ENCODE measurements at regions not wholly inside any gene's neighbourhood (a gene's known extent, or its start where the extent isn't known, plus 50 kb on each side); places are given as distances from the start of the nearest gene placed in this dataset.
"Not testable (repeated sequence)": the region's sequence is repeated elsewhere in the genome, so short reads cannot be mapped to it uniquely, and the experiment has no call there.

DNA sequence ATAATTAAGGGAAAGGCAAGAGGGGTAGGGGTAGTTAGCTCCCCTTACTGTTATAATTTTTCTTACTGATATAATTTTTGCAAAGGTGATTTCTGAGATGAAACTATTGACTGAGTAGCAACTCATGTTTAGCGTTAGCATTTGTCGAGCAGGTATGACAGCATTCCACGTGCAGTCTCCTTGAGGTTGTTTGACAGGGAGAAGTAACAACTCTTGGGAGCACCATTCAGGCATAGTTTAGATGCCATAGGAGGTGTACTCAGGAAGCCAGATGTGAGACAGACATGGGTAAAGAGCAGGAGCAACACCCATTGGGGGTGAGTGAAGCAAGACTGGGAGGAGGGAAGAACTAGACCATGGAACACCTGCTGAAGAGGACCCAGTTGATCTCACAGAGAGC lies 96.6 kb upstream of the KLF6 start:
- no peak for DNase-seq

DNA sequence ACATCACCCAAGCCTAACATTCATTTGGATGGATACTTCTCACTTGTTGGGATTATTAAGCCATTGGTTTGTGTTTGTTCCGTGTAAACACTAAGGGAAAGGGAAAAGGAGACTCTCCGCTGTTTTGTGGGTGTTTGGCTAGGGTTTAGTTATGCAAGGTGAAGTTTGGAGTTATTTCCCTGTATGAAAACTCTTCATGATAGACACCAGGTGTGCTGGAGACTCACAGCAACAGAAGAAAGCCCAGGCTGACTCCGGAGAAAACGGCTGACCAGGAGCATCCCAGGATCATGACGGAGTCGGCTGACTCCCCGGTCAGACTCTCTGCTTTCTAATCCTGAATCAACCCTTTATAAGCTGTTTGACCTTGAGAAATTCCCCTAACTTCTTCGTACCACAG lies 94.1 kb upstream of the KLF6 start:
- DNase-seq: no peak

DNA sequence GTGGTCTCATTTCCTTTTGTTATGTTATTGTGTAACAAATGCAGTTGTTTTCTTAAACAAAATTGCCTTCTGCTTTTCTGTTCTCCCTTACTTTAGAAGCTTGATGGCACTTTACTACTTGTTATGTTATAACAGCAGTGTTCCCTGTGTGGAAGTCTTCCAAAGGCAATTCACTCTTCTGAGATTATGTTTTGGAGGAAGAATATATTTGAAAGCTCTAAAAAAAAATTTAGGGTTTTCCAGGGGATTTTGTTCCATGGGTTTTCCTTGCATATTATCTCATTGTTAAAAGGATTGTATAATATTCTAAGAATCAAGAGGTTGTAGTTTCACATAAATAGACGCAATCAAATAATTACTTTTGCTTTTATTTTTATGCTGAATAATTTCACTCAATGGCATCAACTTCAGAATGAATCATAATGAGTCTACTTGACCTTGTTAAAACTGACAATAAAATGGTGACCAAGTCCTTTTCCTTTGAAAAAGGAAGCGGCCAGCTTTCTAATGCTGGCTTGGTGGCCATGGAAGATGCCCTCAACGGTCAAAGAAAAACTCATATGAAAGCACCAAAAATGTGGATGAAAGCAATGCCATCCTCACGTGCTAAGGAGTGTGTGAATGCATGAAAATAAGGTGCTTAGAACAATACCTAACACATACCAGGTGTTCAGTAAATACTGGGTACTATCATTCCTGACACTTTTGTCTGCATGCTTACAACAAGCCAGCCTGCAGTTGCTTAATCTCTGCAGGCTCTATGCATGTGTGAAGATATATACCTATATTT lies 92.4 kb upstream of the KLF6 start:
- DNase-seq: no peak

DNA sequence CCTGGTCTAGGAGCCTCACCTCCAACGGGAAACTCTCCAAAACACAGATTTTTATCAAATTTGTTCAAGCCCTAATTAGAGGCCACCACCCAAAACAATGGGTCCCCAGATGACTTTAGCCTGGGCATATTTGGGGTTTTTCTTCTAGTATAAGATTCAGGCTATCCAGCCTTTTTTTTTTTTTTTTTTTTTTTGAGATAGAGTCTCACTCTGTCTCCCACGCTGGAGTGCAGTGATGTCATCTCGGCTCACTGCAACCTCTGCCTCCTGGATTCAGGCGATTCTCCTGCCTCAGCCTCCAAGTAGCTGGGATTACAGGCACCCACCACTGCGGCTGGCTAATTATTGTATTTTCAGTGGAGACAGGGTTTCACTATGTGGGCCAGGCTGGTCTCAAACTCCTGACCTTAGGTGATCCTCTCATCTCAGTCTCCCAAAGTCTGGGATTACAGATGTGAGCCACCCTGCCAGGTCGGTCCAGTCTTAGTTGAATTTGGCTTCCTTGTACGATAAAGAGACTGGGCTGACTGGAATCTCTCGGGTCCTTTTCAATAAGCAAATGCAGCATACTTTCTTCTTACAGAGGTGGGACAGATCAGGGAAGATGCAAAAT lies 91.4 kb upstream of the KLF6 start:
- no peak for DNase-seq

DNA sequence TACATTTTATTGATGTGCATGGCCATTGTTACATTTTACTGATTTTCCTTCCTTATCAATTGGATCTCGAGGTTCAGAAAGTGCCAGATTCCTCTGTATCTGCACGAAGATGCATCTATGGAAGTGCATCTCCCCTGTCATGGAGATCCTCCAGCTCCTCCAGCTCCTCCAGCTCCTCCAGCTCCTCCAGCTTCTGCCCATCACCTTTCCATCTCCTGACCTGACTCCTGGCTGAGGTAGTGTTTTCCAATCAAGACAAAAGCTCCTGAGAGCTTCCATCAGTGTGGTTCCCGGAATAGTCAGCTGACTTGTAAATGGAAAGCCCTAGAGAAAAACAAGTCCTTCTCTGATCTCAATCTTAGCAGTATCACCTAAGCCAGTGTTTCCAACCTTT lies 90.8 kb upstream of the KLF6 start:
- no peak for DNase-seq

GRCh38 chr10:3874990-3875841 lies 90.2 kb upstream of the KLF6 start:
- DNase-seq: no peak

- DNase-seq: not testable (repeated sequence)
Measured at GRCh38 chr10:3874610-3874989, 89.6 kb upstream of the KLF6 start.

DNA sequence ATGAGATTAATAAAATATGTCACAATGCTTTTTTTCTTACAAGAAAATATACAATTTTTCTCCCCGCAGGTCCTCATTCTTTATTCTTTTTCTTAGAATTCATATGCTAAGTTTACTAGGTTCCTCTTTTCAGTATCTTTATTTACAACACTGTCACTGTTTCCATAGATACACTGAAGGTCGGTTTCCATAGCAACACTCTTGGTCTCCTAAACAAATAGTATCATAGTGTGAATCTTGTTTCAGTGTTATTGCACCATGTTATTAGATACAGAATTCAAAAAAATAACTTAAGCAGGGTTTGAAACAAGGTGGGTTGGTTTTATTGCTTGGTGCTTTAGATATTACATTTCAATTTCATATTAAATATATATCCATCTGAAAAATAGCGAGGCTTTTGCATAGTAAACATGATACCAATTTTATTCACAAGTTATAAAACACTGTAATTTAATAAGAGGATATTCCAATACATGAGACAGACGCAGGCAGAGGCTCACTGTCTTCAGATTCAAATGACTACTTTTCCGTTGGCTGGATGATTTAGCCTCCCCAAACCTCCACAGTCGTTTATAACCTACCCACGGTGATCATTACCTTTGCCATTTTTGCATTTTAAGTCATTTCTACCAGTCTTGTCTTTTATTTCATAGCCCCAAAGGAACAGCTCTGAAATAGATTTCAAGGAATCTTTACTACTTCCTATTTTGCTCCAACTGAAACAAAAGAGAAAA lies 88.9 kb upstream of the KLF6 start:
- no peak for DNase-seq

- DNase-seq: no peak
Measured at GRCh38 chr10:3872712-3873329, 87.8 kb upstream of the KLF6 start.

DNA sequence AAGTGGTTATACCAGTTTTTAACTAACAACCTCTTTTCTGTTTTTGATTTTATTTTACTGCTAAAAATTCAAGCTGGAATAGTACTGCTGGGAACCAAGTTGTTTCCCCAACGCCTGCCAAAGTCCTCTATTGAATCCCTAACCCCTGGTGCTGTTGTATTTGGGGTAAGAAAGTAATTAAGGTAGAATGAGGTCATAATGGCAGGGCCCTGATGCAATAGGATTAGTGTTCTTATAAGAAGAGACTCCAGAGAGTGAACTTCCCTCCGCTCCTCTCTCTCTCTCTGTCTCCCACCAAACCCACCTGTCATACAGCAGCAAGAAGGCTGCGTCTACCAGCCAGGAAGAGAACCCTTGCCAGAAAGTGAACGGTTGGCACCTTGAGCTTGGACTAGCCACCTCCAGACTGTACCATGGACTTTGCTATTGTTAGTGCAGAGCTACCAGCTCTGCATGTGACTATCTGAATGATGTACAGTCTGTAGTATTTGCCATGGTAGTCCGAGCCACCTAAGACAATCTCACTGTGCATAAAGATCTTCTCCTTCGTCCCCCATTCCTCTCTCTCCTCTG lies 86.5 kb upstream of the KLF6 start:
- DNase-seq: no peak

DNA sequence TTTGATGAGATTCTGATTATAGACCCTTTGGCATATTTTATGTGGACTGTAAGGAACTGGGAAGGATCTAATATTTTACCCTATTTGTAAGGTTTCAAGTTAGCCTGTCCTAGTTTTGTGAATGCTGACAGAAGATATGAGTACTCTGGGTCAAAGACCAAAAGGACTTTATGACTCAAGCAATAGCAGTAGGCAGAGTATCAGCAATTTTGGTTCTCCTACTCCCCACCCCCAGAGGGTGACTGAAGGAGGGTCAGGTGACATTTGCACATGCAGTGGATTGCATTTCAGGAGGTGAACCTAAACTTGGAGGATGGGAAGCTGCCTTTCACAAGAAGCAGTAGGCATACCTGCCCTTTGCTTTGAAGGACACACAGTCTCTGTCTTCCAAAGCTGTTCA lies 84.0 kb upstream of the KLF6 start:
- no peak for DNase-seq

DNA sequence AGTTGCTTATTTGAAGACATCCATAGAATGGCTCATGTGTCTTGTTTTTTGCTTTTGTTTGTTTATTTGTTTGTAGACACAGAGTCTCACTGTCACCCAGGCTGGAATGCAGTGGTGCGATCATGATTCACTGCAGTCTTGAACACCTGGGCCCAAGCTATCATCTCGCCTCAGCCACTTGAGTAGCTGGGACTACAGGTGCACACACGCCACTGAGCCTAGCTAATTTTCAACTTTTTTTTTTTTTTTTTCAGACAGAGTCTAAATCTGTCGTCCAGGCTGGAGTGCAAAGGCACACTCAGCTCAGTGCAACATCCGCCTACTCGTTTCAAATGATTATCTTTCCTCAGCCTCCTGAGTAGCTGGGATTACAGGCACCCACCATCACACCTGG lies 83.3 kb upstream of the KLF6 start:
- DNase-seq: no peak

DNA sequence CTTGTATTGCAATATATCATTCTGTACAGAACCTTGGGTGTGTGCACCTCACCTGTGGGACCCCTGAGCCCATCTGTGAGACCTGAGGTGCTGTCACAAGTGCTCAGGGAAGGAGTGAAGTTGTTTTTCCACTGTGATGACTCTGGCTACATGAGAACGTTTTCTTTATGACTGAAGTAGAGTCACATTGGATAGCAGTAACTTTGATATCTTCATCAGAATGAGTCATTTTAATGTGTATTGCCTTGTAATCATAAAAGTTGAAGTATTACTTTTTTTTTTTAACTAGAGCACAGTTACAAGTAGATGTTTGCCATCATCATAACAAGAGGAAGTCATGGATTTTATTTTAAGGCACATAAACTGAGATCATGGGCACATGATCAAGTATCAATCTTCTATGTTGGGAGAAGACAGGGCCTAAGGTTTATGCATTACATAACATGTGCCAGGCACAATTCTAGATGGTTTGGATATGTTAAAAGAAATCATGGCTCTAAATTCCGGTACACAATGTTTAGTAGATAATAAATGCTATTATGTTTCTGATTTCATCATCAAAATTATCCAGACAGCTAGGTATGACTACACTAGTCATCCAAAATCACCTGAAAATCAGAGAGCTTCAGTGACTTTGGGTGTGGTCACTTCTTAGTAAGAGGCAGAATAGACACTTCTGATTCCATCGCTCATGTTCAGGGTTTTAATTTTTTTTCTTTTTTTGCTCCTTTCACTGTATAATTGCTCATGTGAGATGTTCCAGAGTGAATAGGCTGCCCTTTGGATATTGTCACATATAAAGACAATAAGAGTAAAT lies 82.7 kb upstream of the KLF6 start:
- no peak for DNase-seq

DNA sequence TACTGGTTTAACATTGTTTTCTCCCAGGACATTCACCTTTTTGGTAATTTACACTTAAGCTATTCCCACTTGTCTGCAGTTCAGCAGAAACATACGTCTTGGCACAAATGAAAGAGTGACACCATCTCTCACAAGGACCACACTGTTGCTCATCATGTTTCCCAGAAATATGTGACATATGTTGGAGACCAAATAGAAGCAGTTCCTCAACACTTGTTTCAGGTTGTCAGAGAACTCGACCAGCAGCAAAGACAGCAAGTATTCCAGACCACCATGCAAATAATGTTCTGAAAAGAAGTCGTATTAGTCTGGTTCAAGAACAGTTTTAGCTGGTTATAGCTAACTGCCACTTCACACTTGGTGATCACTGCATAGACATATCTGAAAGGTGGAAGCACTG lies 81.3 kb upstream of the KLF6 start:
- no peak for DNase-seq

GRCh38 chr10:3865565-3865964 lies 80.6 kb upstream of the KLF6 start:
- no peak for DNase-seq

DNA sequence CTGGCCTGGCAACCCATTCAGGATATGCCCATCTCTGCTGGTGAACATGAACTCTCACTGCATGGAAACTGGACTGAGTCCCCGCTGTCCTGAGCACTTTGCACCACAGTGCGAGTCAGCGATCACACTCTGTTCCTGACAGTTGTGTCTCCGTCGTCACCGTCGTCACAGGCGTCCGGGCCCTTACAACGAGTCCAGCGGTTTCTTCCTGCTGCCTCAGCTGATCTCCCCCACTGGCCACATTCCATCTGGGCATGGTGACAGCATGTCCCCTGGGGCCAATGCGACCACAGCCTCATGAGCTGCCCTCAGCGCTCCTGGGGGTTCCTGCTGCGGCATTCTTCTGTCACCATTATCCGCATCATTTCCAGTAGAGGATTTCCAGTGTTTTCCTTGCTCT lies 76.8 kb upstream of the KLF6 start:
- DNase-seq: no peak

DNA sequence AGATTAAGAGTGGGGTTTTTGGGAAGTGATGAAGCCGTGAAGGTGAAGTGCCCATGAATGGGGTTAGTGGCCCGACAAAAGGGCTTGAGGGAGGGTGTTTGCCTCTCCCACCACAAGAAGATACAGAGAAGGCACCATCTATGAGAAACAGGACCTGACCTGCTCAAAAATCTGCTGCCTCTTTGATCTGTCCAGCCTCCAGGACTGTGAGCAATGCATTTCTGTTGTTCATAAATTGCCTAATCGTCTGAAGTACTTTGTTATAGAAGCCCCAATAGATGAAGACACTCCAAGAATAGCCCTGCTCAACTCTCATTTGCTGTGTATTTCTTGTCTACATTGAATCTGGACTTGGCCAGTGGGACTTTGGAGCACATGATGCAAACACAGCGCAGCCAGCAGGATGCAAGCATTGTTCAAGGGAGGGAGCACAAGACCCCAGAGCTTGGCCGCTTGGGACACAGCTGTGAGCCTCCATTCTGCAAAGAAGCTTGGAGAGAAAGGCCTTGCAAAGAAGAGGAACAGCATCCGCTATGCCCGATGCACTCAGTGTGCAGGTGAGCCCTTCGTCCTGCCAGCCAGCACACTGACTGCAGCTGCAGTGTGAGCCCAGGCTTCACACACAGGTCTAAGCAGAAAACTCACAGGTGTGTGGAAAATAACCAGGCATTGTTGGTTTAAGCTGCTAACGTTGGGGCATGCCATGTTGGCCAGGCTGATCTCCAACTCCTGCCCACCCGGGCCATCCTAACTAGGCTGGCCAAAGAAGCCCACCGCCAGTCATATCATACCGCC lies 73.2 kb upstream of the KLF6 start:
- DNase-seq: no peak

DNA sequence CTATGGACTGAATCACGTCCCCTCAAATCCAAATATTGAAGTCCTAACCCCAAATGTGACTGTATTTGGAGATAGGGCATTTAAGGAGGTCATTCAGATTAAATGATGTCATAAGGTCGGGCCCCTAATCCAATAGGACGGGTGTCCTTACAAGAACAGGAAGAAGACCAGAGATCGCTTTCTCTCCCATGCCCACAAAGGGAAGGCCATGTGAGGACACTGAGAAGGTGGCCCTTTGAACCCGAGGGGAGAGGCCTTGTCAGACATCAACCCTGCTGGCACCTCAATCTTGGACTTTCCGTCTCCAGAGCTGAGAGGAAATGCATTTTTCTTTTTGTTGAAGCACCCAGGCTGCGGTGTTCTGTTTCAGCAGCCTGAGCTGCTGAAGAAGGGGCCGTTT lies 72.3 kb upstream of the KLF6 start:
- DNase-seq: no peak

GRCh38 chr10:3856593-3856992 lies 71.6 kb upstream of the KLF6 start:
- DNase-seq: no peak

GRCh38 chr10:3853547-3854303 lies 68.7 kb upstream of the KLF6 start:
- DNase-seq: no peak

All from NK-92 treated with Interleukin-12 subunit alpha and Interleukin-12 subunit beta, amount 100 ng/mL, for 24 hours (cell line).